ENCODE measurements at regions not wholly inside any gene's neighbourhood (a gene's known extent, or its start where the extent isn't known, plus 50 kb on each side); places are given as distances from the start of the nearest gene placed in this dataset.

DNA sequence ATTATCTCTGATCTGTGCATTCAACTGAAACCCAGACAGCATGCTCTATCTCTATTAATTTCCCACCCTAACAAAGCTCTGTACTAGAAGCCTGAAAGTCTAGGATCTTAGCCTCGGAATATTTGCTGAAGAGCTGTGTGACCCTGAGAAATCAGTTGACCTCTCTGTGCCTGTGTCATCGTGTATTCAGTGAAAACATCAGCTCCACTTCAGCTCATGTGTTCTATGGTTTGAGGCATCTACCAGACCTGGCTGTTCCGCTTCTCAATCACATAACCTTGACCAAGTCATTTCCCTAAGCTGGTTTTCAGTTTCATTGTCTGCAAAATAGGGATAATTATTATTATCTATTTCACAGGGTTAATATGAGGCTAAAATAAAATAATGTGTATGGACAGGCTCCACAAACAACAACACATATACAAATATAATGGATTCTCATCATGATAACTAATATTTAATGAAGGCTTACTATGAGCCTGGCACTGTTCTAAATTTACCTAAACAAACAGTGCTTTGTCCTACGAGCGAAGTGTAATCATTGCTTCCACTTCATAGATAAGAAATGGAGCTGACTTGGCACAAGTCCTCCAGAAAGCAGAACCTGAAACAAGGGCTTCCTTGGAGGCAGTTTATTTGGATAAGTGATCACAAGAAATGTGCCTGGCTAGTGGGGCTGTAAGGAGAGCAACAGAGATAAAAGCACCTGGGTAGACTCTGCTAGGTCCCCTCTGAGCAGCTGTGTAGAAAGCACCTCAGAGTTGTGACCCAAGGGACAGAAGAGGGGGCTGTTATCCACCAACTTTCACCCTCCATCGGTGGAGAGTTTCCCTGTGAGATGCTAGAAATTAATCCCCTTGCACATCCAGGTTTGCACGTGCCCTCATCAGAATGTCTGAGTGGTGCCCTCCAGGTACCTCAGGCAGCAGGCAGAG lies 356.9 kb downstream of the RAB28 start:
- Histone ChIP-seq H3K4me3 (no peak overlapping the region), H3K4me1 (no peaks in the 10 kb centered on the region), H3K9me3 (no peaks in the 10 kb centered on the region), H3K36me3 (no peaks in the 10 kb centered on the region), H3K27ac (no peak overlapping the region), H3K27me3 (no peaks in the 10 kb centered on the region)
- ATAC-seq (no peak), DNase-seq (no peak)
- intact Hi-C loops (cut with DNase I) = no loop called here
- 21% methylated on average over 7 of the region's 7 CpGs for WGBS (ENCODE audit: insufficient coverage, low coverage, low lambda C conversion rate, missing lambda C conversion rate)
- TF ChIP-seq, protein P1, sequence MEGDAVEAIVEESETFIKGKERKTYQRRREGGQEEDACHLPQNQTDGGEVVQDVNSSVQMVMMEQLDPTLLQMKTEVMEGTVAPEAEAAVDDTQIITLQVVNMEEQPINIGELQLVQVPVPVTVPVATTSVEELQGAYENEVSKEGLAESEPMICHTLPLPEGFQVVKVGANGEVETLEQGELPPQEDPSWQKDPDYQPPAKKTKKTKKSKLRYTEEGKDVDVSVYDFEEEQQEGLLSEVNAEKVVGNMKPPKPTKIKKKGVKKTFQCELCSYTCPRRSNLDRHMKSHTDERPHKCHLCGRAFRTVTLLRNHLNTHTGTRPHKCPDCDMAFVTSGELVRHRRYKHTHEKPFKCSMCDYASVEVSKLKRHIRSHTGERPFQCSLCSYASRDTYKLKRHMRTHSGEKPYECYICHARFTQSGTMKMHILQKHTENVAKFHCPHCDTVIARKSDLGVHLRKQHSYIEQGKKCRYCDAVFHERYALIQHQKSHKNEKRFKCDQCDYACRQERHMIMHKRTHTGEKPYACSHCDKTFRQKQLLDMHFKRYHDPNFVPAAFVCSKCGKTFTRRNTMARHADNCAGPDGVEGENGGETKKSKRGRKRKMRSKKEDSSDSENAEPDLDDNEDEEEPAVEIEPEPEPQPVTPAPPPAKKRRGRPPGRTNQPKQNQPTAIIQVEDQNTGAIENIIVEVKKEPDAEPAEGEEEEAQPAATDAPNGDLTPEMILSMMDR (IDR thresholded peaks at IDR 0.05) = no peak
- TF ChIP-seq POLR2A (IDR thresholded peaks at IDR 0.05) = no peak

DNA sequence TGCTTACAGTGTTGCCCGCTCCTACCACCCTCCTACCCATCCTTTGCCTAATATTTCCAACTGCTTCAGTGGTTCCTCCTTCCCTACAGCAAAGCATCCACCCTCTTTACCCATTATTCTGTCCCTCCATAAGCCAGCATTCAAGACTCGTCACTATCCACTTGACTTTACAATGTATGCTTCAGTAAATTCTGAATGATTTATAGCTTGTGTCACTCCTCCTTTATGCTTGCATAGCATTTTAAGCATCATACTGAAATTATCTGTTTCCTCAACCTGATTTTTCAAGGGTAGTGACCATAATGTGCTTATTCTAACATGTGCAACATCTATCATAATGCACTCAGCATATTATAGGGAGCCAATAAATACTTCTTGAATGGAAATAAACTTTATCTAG lies 365.5 kb downstream of the RAB28 start:
- no peak for TF ChIP-seq POLR2A (IDR thresholded peaks at IDR 0.05)
- TF ChIP-seq, protein P1 (IDR thresholded peaks at IDR 0.05) = no peak
- WGBS (ENCODE audit: insufficient coverage, low coverage, low lambda C conversion rate, missing lambda C conversion rate) = 82% methylated on average over 2 of the region's 2 CpGs
- no peaks in the 10 kb centered on the region for H3K4me1 ChIP-seq

DNA sequence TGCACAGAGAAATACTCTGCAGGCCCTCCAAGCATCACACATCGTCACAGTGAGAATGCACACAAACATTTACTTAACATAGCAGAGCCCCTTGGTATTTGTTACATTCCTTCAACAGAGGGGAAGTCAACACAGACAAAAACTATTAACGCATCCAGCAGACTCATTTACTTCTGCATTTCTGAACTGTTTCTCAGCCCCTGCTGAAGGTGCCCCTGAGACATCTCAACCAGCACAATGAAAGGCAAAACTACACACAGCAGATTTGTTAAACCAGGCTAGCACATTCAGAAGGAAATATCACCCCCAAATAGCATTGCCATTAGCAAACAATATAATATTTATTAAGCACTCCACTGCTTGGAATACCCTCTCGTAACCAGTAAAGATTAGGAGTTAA lies 367.0 kb downstream of the RAB28 start:
- H3K4me1 ChIP-seq = no peaks in the 10 kb centered on the region
- TF ChIP-seq, protein P1 (IDR thresholded peaks at IDR 0.05) = no peak
- no peak for TF ChIP-seq POLR2A (IDR thresholded peaks at IDR 0.05)
- H3K36me3 ChIP-seq = no peaks in the 10 kb centered on the region
- no peaks in the 10 kb centered on the region for H3K9me3 ChIP-seq
- no peaks in the 10 kb centered on the region for H3K27me3 ChIP-seq
- intact Hi-C loops (cut with DNase I) = no loop called here
- ATAC-seq (no peak), DNase-seq (no peak)
- WGBS (ENCODE audit: insufficient coverage, low coverage, low lambda C conversion rate, missing lambda C conversion rate) = 71% methylated on average over 3 of the region's 3 CpGs
- H3K27ac ChIP-seq = no peak overlapping the region
- no peak overlapping the region for H3K4me3 ChIP-seq

More for the DNA sequence above, 365.5 kb downstream of the RAB28 start:
- no peaks in the 10 kb centered on the region for H3K9me3 ChIP-seq
- no peaks in the 10 kb centered on the region for H3K36me3 ChIP-seq
- intact Hi-C loops (cut with DNase I) = no loop called here
- H3K4me3 ChIP-seq = no peak overlapping the region
- no peak for DNase-seq
- ATAC-seq = no peak
- H3K27me3 ChIP-seq = no peaks in the 10 kb centered on the region
- no peak overlapping the region for H3K27ac ChIP-seq

DNA sequence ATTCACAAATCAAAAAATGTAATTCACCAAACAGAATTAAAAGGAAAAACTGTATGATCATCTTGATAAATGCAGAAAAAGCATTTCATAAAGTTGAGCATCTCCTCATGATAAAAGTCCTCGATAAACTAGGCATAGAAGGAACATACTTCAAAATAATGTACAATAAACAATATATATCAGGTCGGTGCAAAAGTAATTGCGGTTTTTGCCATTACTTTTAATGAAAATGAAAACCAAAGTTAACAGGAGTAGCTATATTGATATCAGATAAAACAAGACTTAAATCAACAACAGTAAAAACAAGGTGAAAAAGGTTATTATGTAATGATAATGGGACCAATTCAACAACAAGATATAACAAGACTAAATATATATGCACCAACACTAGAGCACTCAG lies 372.1 kb downstream of the RAB28 start:
- no peak overlapping the region for H3K27ac ChIP-seq
- DNase-seq (no peak), ATAC-seq (no peak)
- WGBS (ENCODE audit: insufficient coverage, low coverage, low lambda C conversion rate, missing lambda C conversion rate) = 81% methylated on average over 3 of the region's 3 CpGs
- H3K36me3 ChIP-seq = no peaks in the 10 kb centered on the region
- H3K4me1 ChIP-seq = no peaks in the 10 kb centered on the region
- H3K9me3 ChIP-seq = no peaks in the 10 kb centered on the region
- TF ChIP-seq POLR2A (IDR thresholded peaks at IDR 0.05) = no peak
- TF ChIP-seq, protein P1 (IDR thresholded peaks at IDR 0.05) = no peak
- no peak overlapping the region for H3K4me3 ChIP-seq
- H3K27me3 ChIP-seq = no peaks in the 10 kb centered on the region
- intact Hi-C loops (cut with DNase I) = no loop called here

Data from right lobe of liver (tissue), 6 donors.